ENCODE measurements at regions not wholly inside any gene's neighbourhood (a gene's known extent, or its start where the extent isn't known, plus 50 kb on each side); places are given as distances from the start of the nearest gene placed in this dataset.
"Not testable (repeated sequence)": the region's sequence is repeated elsewhere in the genome, so short reads cannot be mapped to it uniquely, and the experiment has no call there.

DNA sequence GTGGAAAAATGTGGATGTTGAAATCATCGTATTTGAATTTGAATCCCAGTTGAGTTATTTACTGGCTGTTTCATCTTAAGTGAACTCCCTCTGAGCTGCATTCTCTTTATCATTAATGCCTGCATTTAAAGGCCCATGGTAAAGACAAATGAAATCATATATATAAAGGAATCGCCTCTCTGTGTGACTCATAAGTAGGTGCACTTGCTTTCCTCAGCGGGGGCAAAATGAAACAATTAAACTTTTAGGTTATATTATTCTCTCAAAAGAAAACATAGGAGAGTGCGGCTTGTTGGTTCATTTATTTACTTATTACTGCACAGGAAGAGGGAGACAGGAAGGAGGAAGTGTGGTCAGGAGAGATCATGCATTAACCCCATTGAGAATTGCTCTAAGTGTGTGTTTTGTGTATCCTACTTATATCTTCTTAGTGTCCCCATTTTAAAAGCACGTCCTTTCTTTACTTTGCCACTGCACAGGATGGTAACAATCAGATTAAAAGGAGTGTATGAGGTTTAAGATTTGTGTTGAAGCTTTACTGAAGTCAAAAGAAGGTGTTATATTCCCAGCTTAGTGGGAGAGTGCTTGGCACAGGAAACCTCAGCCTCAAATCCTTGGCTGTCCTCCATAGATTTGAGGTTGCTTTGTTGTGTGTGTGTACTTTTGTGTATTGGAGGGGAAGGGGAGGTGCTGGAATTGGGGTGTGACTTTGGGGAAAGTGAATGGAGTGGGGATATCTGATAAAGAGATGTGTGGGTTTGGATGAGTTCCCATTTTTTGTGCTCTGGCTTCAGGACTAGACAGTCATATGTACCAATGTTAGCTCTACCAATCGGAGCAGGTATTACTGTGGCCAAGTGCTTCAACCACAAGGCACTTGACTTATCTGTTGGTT, 595.8 kb upstream of the NR2F2 start:
- DNase-seq, result no peak

DNA sequence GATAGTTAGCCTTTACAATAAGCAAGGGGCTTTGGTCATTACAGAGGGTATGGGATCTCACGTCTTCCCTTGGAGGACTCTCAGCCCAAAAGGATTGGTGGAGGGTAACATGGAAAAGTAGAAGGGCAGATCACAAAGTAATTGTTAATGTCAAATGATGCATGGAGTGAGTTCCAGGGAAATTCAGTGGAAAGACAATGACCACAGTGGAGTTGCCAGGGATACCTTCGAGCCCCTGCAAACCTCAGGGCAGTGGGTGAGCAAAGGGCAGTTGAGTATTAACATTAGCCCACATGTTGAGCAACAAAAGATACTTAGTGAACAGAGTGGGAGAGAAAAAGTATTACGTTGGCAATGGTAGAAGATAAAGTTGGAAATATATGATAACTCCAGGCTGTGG, 593.4 kb upstream of the NR2F2 start:
- DNase-seq, result no peak

DNA sequence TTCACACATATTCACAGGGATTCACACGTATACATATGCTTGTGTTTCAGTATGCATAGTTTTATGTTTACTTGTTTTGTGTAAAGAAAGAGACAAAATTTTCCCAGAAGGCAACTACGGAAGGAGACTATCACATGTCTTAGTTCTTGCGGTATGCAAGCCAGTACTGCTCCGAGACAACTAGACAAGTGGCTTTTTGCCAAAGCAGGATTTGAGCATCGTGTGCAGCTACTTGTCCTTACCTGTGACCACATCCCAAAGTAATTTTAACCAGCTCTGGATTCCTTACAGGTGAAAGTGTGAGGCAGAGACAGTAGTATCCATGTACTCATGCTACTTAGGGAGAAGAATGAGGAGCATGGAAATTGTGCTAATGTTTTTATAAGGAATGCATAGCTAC, 591.4 kb upstream of the NR2F2 start:
- DNase-seq, result no peak

- no peak for DNase-seq
Observed at GRCh38 chr15:95741830-95742229, 588.7 kb upstream of the NR2F2 start.

DNA sequence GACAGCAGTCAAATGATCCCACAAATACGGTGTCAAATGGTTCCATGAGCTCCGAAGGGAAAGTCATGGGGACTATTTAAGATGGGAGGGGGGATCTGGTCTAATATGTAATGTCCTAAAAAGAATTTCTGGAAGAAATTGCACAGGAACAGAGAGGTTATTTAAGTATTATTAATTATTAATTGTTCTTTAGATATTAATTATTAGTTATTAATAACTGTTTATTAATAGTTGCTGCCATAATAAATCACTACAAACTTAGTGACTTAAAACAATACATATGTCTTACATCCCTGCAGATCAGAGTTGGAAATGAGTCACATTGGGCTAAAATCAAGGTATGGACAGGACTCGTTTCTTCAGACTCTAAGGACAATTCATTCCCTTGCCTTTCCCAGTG, 588.2 kb upstream of the NR2F2 start:
- no peak for DNase-seq

DNA sequence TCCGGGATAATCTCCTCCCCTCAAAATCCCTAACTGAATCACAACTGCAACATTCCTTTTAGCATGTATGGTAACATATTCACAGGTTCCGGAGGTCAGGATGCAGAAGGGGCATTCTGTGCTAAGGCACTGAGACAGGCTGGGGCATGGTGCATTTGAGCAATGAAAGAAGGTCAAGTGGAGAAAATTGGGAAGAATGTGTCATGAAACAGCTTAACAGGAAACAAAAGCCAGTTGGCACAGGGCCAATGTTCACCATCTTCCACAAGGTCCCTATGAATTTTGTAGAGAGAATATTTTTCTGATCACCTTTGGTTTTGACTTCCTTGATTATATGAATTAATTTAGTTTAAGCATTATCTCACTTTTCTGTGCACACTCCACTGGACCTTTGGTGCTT, 587.7 kb upstream of the NR2F2 start:
- no peak for DNase-seq

- DNase-seq, result no peak
Observed at GRCh38 chr15:95757171-95757570, 573.3 kb upstream of the NR2F2 start.

DNA sequence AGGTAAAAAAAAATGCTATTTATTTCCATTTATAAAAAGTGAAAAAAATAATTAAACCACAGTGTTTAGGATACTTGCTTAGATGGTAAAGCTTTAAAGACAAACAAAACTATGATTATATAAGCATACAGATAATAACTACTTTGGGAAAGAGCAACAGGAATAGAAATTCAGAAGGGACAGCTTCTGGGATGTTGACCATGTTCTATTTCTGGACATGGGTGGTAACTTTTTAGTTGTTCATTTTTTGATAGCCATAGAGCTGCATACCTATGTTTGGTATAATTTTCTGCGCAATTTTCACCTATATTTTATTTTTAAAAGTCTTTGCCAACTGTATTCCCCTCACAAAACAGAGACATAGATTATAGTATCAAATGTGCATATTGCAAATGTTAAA, 572.0 kb upstream of the NR2F2 start:
- no peak for DNase-seq

GRCh38 chr15:95758851-95759250, 571.6 kb upstream of the NR2F2 start:
- DNase-seq, result no peak

DNA sequence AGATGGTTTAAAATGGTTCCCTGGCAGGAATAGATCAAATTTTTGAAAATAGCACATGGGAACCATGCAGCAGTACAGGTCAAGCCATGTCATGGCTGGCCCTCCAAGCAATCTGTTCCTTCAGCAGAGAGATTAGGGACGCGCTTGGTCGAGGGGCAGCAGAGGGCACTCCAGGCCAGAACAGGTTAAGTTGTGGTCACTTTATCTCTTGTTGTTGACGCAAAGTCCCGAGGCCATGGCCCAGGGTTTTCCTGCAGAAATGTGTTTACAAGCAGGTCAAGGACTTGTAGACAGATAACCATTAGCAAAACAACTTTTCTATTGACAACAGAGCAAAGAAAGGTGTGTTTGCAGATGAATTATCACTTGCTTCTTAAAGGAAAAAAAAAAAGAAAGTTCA, 570.0 kb upstream of the NR2F2 start:
- no peak for DNase-seq

GRCh38 chr15:95761501-95762165, 568.9 kb upstream of the NR2F2 start:
- no peak for DNase-seq

DNA sequence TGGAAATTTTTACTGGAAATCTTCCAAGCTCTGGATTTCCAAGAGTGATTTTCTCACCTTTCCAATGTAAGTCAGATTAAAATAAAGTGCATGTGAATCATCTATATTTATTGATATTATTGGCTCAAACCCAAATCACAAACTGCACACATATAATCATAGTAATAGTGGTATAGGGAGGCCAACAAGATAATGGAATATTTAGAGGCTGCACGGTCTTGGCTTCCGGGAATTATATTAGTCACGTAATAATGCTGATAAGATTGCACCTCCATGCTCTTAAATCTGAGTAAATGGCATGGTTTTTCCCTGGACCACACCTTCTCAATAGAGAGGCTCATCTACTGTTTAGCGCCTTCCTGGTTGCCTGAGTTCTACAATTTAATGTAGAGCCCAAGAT, 567.1 kb upstream of the NR2F2 start:
- DNase-seq, result no peak

DNA sequence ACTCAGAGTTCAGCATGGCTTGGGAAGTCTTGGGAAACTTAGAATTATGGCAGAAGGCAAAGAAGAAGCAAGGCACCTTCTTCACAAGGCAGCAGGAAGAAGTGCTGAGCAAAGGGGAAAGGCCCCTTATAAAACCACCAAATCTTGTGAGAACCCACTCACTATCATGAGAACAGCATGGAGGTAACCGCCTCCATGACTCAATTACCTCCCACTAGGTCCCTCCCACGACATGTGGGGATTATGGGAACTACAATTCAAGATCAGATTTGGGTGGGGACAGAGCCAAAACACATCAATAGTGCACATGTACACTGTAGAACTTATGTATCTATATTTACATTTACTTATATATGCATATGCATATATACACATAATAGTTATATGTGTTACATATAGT, 565.3 kb upstream of the NR2F2 start:
- DNase-seq, result no peak

DNA sequence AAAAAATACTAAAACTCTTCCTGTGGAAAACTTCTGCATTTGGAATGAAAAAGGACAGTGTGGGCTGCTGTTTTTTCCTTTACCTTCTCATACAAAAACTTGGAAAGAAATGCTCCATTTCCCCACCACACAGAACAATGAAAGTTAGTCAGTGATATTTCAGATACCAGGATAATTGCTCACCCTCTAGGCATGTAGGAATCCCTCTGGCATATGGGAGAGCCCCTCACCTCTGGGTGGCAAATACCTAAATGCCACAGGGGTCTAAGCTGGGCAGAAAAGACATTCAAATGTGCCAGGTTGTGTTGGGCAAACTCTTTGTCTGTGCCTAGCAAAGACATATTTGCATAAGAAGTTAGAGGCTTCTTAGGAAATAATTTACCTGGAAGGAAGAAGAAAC, 560.3 kb upstream of the NR2F2 start:
- no peak for DNase-seq

- DNase-seq, result no peak
Observed at GRCh38 chr15:95772982-95773381, 557.5 kb upstream of the NR2F2 start.

- no peak for DNase-seq
Observed at GRCh38 chr15:95784508-95784907, 546.0 kb upstream of the NR2F2 start.

GRCh38 chr15:95785276-95785675, 545.2 kb upstream of the NR2F2 start:
- not testable (repeated sequence) for DNase-seq

DNA sequence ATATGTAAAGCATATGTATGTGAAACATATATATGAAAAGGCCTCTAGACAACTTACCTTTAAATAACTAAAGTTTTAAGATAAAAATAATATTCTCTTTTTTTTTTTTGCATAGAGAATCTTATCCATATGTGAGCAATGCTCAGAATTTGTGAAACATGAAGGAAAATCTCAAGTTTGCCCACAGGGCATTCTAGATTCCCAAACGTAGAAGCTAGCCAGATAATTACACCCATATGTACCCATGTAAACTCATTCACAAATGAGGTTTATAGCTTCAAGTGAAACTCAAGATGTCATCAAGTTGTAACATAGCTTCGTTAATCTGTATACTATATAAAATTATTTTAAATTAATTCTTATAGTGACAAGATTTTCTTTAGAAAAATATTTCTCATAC, 537.3 kb upstream of the NR2F2 start:
- DNase-seq, result no peak

- DNase-seq, result no peak
Observed at GRCh38 chr15:95795386-95795785, 535.1 kb upstream of the NR2F2 start.

DNA sequence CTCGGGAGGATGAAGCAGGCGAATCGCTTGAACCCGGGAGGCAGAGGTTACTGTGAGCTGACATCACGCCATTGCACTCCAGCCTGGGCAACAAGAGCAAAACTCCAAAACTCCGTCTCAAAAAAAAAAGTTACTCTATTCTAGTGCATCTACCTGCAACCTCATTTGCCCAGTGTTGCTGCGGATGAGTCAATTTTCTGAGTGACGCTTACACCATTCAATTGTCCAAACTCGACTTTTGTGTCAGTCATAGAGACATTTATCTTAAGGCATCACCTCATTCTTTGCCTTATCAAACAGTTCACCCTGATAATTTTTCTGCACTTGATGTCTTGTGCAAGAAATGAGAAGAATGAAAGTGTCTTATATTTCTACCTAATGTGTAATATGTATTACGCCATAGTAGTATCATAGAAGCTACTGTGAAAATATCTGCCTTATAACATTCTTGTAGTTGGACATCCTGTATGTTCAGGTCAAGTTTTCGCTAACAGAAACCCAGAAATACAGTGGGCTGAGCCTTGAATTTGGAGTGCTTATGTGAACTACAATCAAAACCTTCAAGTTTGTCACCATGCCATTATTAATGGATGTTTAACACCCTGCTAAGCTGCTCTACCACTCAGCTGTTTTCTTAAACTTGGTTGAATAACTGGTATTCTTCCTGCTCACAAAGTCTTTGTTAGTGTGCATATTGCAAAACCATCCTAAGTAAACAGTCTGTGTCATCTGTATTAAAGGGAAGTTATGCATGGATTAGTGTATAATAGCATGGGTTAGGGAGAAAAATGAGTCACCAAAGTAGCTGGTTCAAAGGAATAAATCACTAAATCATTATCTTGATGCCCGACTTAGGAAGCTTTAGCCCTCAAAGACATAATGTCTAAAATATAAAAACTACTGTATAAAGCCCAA, 531.0 kb upstream of the NR2F2 start:
- DNase-seq, result no peak

DNA sequence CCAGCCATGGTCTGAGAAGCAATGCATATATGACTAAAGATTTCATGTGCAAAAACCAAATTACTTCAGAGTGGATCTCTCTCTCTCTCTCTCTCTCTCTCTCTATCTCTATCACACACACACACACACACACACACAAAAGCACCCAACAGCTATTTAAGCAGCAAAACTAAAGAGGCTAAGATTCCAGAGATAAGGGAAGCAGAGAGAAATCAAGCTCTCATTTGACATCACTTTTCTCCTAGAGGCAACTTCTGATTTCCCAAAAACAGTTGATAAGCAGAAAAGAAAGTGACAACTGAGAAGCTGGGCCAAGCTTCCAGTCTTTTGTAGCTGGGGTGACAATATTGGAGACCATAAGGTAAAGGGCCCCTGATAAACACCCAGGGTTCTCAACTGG, 526.0 kb upstream of the NR2F2 start:
- DNase-seq, result no peak

DNA sequence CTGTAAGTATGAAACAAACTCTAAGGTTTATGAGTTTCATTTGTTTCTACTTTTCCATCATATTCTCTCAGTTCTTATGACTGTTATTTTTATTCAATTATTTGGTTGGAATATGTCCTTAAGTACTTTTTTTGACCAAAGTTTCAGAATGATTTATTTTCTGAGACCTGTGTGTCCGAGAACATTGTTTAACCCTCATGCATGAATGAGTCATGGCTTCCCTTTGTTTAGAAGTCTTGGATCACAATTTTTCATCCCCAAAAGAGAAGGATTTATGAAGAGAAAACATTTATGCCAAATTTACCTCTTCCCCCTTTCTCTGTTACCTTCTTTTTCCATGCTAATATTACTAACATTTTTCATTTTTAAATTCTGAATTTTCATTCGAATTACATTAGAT, 518.0 kb upstream of the NR2F2 start:
- DNase-seq, result no peak

- DNase-seq, result no peak
Observed at GRCh38 chr15:95814908-95815307, 515.6 kb upstream of the NR2F2 start.

GRCh38 chr15:95816591-95816990, 513.9 kb upstream of the NR2F2 start:
- no peak for DNase-seq

Data from activated naive CD4-positive, alpha-beta T cell treated with anti-CD3 and anti-CD28 coated beads, Interleukin-2, amount 50 U/mL, for 16 hours (primary cell).